CD4-positive, alpha-beta T cell (primary cell): ENCODE measurements at regions not wholly inside any gene's neighbourhood (a gene's known extent, or its start where the extent isn't known, plus 50 kb on each side); places are given as distances from the start of the nearest gene placed in this dataset.

ENCODE experiments used
- ATAC-seq: fragments of 200-7000 bp; cut with Tn5 transposase; one replicate; pipeline ENCODE4 v1.10.0; 2022; ENCODE audit warnings: mild to moderate bottlenecking; ENCODE audit not compliant: poor library complexity
- CTCF ChIA-PET: fragments of 350-600 bp; sonication (Branson Sonifier 250); formaldehyde crosslinking; loops from one replicate; lab custom pipeline; 2021; ENCODE audit warnings: antibody characterized with exemption, inconsistent platforms; lab: Charles Lee
- POLR2A ChIA-PET: fragments of 350-600 bp; sonication (Branson Sonifier 250); formaldehyde crosslinking; loops from one replicate; lab custom pipeline; 2021; ENCODE audit warnings: antibody characterized with exemption, inconsistent platforms; lab: Charles Lee
- DNase-seq, 14 experiments: peaks; one replicate each; pipeline ENCODE4 v3.0.0-alpha.2; 2013 to 2020; ENCODE audit warnings: mixed read lengths in 2 of 14
- H3K27ac ChIP-seq, 2 donors: one replicate each; pipeline versions ENCODE4 v1.5.1 to v1.7.0; 2013; ENCODE audit warnings: low read length in 2 of 2, low read depth in 1 of 2, mild to moderate bottlenecking in 1 of 2
- H3K27me3 ChIP-seq, 2 experiments: 1 replicate in 1 of 2; 2 replicates in 1 of 2; pipeline versions ENCODE4 v1.6.1 to v1.7.0; 2013; ENCODE audit warnings: low read length in 2 of 2, control low read depth in 1 of 2, mild to moderate bottlenecking in 1 of 2, moderate library complexity in 1 of 2; ENCODE audit not compliant: insufficient read depth in 2 of 2, control insufficient read depth in 1 of 2
- H3K36me3 ChIP-seq: one replicate; pipeline ENCODE4 v1.6.1; 2013; ENCODE audit warnings: low read length, control low read depth; ENCODE audit not compliant: insufficient read depth
- H3K4me1 ChIP-seq: one replicate; pipeline ENCODE4 v1.6.1; 2013; ENCODE audit warnings: low read length, control low read depth; ENCODE audit not compliant: insufficient read depth
- H3K4me3 ChIP-seq: one replicate; pipeline ENCODE4 v1.5.1; 2013; ENCODE audit warnings: mild to moderate bottlenecking, low read length, moderate library complexity
- H3K9me3 ChIP-seq, 2 experiments: 1 replicate in 1 of 2; 2 replicates in 1 of 2; pipeline versions ENCODE4 v1.6.1 to v1.7.0; 2013; ENCODE audit warnings: low read length in 2 of 2, mild to moderate bottlenecking in 2 of 2, control low read depth in 1 of 2, moderate library complexity in 1 of 2; ENCODE audit not compliant: control insufficient read depth in 1 of 2, insufficient read depth in 1 of 2
- H3K27ac Mint-ChIP-seq: one replicate; pipeline ENCODE4 v1.8.0; 2020; ENCODE audit warnings: mixed read lengths
- H3K27me3 Mint-ChIP-seq: one replicate; pipeline ENCODE4 v1.8.0; 2021; ENCODE audit warnings: mixed read lengths
- H3K36me3 Mint-ChIP-seq: one replicate; pipeline ENCODE4 v1.8.0; 2021; ENCODE audit warnings: low read depth, mixed read lengths
- H3K4me1 Mint-ChIP-seq: one replicate; pipeline ENCODE4 v1.8.0; 2021; ENCODE audit warnings: low read depth, mixed read lengths
- H3K4me3 Mint-ChIP-seq: one replicate; pipeline ENCODE4 v1.8.0; 2020; ENCODE audit warnings: mild to moderate bottlenecking, mixed read lengths
- H3K9me3 Mint-ChIP-seq: one replicate; pipeline ENCODE4 v1.8.0; 2020; ENCODE audit warnings: mixed read lengths
- intact Hi-C, 2 experiments: fragments of 100-400 bp; cut with DNase I in 1 of 2; cut with micrococcal nuclease in 1 of 2; formaldehyde crosslinking; loops; one replicate each; pipeline versions ENCODE4 v1.15.1 to v1.9.0; 2023 to 2025; cut with DNase I, micrococcal nuclease
- TF ChIP-seq, protein P1 (sequence below): fragments of 200-600 bp; IDR thresholded peaks from one replicate; pipeline ENCODE4 v1.8.0; 2022; ENCODE audit warnings: antibody characterized with exemption, mild to moderate bottlenecking

GRCh38 chr12:67795236-67795635 lies 146.7 kb downstream of the DYRK2 start:
- ChIA-PET POLR2A (interaction anchor here (0.8 kb wide), 1 partner anchor 12 kb away, joined by 4 read pairs; no protein-coding TSS in a partner anchor), CTCF (no interaction called here)
- Mint-ChIP-seq H3K27me3 (no peaks in the 10 kb centered on the region), H3K4me1 (peaks cover 5% of the 10 kb centered on the region), H3K27ac (no peak overlapping the region), H3K4me3 (no peak overlapping the region), H3K36me3 (no peaks in the 10 kb centered on the region), H3K9me3 (peaks cover 5% of the 10 kb centered on the region)
- H3K36me3 ChIP-seq = no peaks in the 10 kb centered on the region
- TF ChIP-seq, protein P1, sequence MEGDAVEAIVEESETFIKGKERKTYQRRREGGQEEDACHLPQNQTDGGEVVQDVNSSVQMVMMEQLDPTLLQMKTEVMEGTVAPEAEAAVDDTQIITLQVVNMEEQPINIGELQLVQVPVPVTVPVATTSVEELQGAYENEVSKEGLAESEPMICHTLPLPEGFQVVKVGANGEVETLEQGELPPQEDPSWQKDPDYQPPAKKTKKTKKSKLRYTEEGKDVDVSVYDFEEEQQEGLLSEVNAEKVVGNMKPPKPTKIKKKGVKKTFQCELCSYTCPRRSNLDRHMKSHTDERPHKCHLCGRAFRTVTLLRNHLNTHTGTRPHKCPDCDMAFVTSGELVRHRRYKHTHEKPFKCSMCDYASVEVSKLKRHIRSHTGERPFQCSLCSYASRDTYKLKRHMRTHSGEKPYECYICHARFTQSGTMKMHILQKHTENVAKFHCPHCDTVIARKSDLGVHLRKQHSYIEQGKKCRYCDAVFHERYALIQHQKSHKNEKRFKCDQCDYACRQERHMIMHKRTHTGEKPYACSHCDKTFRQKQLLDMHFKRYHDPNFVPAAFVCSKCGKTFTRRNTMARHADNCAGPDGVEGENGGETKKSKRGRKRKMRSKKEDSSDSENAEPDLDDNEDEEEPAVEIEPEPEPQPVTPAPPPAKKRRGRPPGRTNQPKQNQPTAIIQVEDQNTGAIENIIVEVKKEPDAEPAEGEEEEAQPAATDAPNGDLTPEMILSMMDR = no peak
- intact Hi-C loops = no loop called here
- no peaks in the 10 kb centered on the region for H3K27me3 ChIP-seq
- no peaks in the 10 kb centered on the region for H3K4me1 ChIP-seq
- H3K9me3 ChIP-seq = peaks cover 0 to 7% of the 10 kb centered on the region in 2 experiments
- ATAC-seq (no peak), DNase-seq (no peak)
- no peak overlapping the region for H3K27ac ChIP-seq
- H3K4me3 ChIP-seq = no peak overlapping the region

DNA sequence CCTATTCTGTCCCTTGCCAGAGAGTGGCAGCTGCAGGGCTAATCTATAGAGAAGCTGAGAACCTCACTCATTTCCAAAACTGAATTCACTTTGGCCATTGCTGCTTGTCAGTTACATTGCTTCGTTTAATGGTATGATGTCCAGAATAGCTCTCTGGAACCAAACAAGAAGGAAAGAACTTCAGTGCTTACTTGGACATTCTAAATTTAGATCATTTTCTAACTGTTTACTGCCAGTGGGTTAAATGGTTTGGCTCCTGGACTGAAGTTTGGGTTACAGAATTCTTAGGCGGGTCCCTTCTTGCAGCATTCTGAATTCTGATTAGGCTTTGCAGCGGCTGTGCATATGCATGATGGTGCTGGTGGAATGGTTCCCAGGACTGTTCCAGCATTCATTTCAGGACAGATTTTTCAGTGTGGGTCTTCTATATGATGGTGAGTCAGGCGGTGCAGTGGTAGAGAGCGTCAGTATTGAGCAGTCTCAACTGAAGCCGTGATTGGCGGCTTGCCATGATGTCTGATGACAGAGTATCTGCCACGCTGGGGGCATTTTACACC lies 148.7 kb downstream of the DYRK2 start:
- no peaks in the 10 kb centered on the region for H3K9me3 Mint-ChIP-seq
- CTCF ChIA-PET = no interaction called here
- Histone ChIP-seq H3K4me3 (no peak overlapping the region), H3K27me3 (no peaks in the 10 kb centered on the region), H3K27ac (no peak overlapping the region), H3K4me1 (no peaks in the 10 kb centered on the region), H3K36me3 (no peaks in the 10 kb centered on the region), H3K9me3 (peaks cover 0 to 3% of the 10 kb centered on the region in 2 experiments)
- ATAC-seq (no peak), DNase-seq (no peak)
- no peaks in the 10 kb centered on the region for H3K36me3 Mint-ChIP-seq
- no peak overlapping the region for H3K4me3 Mint-ChIP-seq
- H3K27me3 Mint-ChIP-seq = no peaks in the 10 kb centered on the region
- TF ChIP-seq, protein P1 = no peak
- peaks cover 5% of the 10 kb centered on the region for H3K4me1 Mint-ChIP-seq
- intact Hi-C loops = no loop called here
- no peak overlapping the region for H3K27ac Mint-ChIP-seq
- POLR2A ChIA-PET = no interaction called here

- Mint-ChIP-seq H3K27ac (no peak overlapping the region), H3K27me3 (no peaks in the 10 kb centered on the region), H3K9me3 (no peaks in the 10 kb centered on the region), H3K4me1 (peaks cover 5% of the 10 kb centered on the region), H3K36me3 (no peaks in the 10 kb centered on the region), H3K4me3 (no peak overlapping the region)
- no peaks in the 10 kb centered on the region for H3K27me3 ChIP-seq
- TF ChIP-seq, protein P1 = no peak
- DNase-seq = no peak
- intact Hi-C loops = no loop called here
- CTCF ChIA-PET = no interaction called here
- H3K4me3 ChIP-seq = no peak overlapping the region
- no peak for ATAC-seq
- POLR2A ChIA-PET = no interaction called here
- H3K27ac ChIP-seq = no peak overlapping the region
- H3K9me3 ChIP-seq = no peaks in the 10 kb centered on the region
- H3K36me3 ChIP-seq = no peaks in the 10 kb centered on the region
- peaks cover 3% of the 10 kb centered on the region for H3K4me1 ChIP-seq
Measured at GRCh38 chr12:67797753-67798152, 149.2 kb downstream of the DYRK2 start.
